ENCODE measurements at regions not wholly inside any gene's neighbourhood (a gene's known extent, or its start where the extent isn't known, plus 50 kb on each side); places are given as distances from the start of the nearest gene placed in this dataset.

DNA sequence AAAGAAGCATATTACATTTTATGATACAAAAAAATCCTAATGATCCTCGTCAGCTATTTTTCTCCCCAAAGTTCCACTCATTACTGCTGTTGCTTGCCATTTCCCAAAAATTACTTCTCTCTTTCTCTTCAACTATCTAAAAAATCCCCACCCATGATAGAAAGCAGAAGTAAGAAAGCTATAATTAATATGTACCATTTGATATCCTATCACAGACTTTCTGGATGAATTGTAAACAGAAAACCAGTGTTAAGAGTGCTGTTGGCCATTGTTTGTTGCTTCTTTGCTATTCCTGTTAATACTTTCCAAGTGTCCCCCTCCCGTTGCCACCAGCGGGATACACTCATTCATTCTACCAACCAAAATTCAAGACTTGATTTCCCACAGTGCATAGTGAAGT is 136.3 kb upstream of the SMARCA2 start:
- TF ChIP-seq YY1 (IDR thresholded peaks at IDR 0.05; ENCODE audit: insufficient read depth, insufficient read length), result no peak
- no peak for TF ChIP-seq ZNF274 (IDR thresholded peaks at IDR 0.05; ENCODE audit: low read depth, low read length)

Measured in NT2/D1 (cell line).